NB4 (cell line): ENCODE measurements at regions not wholly inside any gene's neighbourhood (a gene's known extent, or its start where the extent isn't known, plus 50 kb on each side); places are given as distances from the start of the nearest gene placed in this dataset.

Source experiments
- DNase-seq: peaks from one replicate; pipeline ENCODE4 v3.0.0; 2010; ENCODE audit warnings: low read depth
- H3K4me3 ChIP-seq: one replicate; pipeline ENCODE4 v1.5.1; 2011; ENCODE audit warnings: mild to moderate bottlenecking, low read depth, low read length, moderate library complexity
- CTCF ChIP-seq: IDR thresholded peaks from one replicate; pipeline ENCODE4 v1.5.1; 2012; ENCODE audit warnings: low read depth, low read length
- MAX ChIP-seq: IDR thresholded peaks from 2 replicates; pipeline ENCODE4 v1.6.1; 2011; ENCODE audit warnings: low read depth, low read length
- MYC ChIP-seq: IDR thresholded peaks from 2 replicates; pipeline ENCODE4 v1.6.1; 2011; ENCODE audit warnings: low read depth, low read length
- POLR2A ChIP-seq: IDR thresholded peaks from 2 replicates; pipeline ENCODE4 v1.6.1; 2011; ENCODE audit warnings: mild to moderate bottlenecking; ENCODE audit not compliant: insufficient read length; ENCODE audit errors: extremely low read depth

GRCh38 chr21:36532769-36533467, 53.0 kb upstream of the CLDN14 start:
- TF ChIP-seq POLR2A = no peak
- H3K4me3 ChIP-seq = no peak overlapping the region
- DNase-seq = no peak

DNA sequence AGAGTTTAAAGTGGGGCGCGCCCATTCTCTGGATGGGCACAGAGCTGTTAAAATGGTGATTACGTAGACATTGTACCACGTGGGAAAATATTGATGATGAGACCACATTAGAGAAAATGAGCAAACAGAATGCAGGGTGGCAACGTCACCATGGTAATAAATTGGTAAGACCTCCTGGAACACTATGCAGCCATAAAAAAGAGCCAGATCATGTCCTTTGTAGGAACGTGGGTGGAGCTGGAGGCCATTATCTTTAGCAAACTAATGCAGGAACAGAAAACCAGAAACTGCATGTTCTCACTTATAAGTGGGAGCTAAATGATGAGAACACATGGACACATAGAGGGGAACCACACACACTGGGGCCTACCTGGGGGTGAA, 53.5 kb upstream of the CLDN14 start:
- no peak overlapping the region for H3K4me3 ChIP-seq
- no peak for TF ChIP-seq MYC
- TF ChIP-seq MAX = no peak
- no peak for TF ChIP-seq CTCF
- no peak for TF ChIP-seq POLR2A
- DNase-seq = no peak

DNA sequence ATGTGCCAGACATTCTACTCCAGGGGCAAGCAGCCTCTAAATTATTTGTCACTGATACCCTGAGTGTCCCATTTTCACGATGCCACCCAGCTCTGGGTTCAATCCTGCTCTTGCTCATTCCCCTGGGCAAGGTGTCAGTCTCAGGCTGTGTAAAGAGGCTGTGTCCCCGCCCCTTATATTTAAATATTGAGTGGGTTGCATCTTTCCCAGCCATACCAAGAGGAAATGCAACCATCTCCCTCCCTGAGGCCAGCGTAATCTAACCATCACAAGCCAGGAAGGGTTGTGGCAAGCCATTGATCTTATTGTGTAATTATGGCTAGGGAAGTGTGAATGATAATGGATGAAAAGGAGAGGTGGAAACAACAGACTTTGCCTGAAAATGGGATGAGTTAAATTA, 54.7 kb upstream of the CLDN14 start:
- no peak for DNase-seq
- TF ChIP-seq CTCF (no peak), POLR2A (no peak), MYC (no peak), MAX (no peak)
- H3K4me3 ChIP-seq = no peak overlapping the region

GRCh38 chr21:36535618-36536241, 55.8 kb upstream of the CLDN14 start:
- no peak for TF ChIP-seq CTCF
- TF ChIP-seq MAX = no peak
- TF ChIP-seq MYC = no peak
- TF ChIP-seq POLR2A = no peak
- H3K4me3 ChIP-seq = no peak overlapping the region
- no peak for DNase-seq

DNA sequence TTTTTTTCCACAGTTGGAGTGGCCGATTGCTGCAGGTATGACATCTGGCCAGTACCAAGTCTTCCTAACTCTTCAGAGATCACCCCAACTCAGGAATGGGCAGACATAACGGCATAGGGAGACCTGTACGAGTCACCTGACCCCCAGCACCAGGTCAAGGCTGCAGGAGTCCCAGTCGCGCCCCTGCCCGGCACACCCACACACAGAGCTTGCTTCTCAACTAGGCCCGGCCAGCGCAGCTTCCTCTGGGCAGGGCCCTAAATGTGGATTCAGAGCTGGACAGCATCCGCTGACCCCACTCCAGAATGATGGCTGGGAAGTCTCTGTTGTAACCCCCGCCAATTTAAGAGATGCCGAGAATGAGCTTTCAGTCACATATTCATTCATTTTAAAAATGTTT, 58.8 kb upstream of the CLDN14 start:
- TF ChIP-seq CTCF (no peak), POLR2A (no peak), MYC (no peak)
- DNase-seq = no peak
- H3K4me3 ChIP-seq = no peak overlapping the region

DNA sequence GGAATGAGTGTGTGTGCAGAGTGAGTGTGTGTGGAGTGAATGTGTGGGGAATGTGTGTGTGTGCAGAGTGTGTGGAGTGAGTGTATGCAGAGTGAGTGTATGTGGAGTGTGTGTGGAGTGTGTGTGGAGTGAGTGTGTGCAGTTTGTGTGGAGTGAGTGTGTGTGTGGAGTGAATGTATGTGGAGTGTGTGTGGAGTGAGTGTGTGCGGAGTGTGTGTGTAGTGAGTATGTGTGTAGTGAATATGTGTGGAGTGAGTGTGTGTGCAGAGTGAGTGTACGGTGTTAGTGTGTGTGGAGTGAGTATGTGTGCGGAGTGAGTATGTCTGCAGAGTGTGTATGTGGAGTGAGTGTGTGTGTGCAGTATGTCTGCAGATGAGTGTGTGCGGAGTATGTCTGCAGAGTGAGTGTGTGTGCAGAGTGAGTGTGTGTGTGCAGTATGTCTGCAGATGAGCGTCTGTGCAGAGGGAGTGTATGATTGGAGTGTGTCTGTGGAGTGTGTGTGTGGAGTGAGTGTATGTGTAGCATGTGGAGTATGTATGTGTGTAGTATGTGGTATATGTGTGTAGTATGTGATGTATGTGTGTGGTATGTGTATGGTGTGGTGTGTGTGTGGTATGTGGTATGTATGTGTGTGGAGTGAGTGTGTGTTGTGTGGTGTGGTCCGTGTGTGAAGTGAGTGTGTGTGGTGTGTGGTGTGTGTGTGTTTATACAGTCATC, 59.7 kb upstream of the CLDN14 start:
- no peak overlapping the region for H3K4me3 ChIP-seq
- no peak for DNase-seq
- no peak for TF ChIP-seq POLR2A
- no peak for TF ChIP-seq MAX
- no peak for TF ChIP-seq CTCF
